ENCODE measurements at regions not wholly inside any gene's neighbourhood (a gene's known extent, or its start where the extent isn't known, plus 50 kb on each side); places are given as distances from the start of the nearest gene placed in this dataset.

DNA sequence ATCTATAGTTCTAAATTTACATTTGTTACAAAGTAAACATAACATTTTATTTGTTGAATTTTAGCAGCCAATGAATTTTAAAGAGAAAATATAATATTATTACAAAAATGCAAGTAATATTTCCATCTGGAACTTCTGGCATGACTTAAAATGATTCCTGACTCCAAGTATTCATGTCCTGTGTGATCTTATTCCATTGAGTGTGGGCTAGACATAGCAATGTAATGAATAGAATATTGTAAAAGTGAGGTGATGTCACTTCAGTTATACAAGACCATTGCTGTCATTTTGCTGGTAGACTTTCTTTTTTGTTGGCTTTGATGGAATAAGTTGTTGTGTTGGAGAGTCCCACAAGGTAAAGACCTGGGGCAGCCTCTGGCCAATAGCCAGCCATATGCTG, 912.2 kb upstream of the PIK3C3 start:
- no peaks in the 10 kb centered on the region for H3K36me3 ChIP-seq
- TF ChIP-seq, protein P1, sequence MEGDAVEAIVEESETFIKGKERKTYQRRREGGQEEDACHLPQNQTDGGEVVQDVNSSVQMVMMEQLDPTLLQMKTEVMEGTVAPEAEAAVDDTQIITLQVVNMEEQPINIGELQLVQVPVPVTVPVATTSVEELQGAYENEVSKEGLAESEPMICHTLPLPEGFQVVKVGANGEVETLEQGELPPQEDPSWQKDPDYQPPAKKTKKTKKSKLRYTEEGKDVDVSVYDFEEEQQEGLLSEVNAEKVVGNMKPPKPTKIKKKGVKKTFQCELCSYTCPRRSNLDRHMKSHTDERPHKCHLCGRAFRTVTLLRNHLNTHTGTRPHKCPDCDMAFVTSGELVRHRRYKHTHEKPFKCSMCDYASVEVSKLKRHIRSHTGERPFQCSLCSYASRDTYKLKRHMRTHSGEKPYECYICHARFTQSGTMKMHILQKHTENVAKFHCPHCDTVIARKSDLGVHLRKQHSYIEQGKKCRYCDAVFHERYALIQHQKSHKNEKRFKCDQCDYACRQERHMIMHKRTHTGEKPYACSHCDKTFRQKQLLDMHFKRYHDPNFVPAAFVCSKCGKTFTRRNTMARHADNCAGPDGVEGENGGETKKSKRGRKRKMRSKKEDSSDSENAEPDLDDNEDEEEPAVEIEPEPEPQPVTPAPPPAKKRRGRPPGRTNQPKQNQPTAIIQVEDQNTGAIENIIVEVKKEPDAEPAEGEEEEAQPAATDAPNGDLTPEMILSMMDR (IDR thresholded peaks at IDR 0.05 in 8 of 11, conservative IDR thresholded peaks at IDR 0.05 in 3 of 11) = no peak
- no peak for TF ChIP-seq POLR2A (IDR thresholded peaks at IDR 0.05)
- no peak for TF ChIP-seq POLR2AphosphoS5 (IDR thresholded peaks at IDR 0.05)
- intact Hi-C loops (cut with DNase I; ENCODE audit: low total_unique reads) = no loop called here
- H3K4me3 ChIP-seq = no peak overlapping the region
- H3K27ac ChIP-seq = no peak overlapping the region
- H3K27me3 ChIP-seq (replicated peaks in 1 of 7) = no peaks in the 10 kb centered on the region
- H3K9me3 ChIP-seq = peaks cover 0 to 19% (median 3%) of the 10 kb centered on the region in 8 donors
- H3K4me1 ChIP-seq = no peaks in the 10 kb centered on the region
- no peak for DNase-seq

DNA sequence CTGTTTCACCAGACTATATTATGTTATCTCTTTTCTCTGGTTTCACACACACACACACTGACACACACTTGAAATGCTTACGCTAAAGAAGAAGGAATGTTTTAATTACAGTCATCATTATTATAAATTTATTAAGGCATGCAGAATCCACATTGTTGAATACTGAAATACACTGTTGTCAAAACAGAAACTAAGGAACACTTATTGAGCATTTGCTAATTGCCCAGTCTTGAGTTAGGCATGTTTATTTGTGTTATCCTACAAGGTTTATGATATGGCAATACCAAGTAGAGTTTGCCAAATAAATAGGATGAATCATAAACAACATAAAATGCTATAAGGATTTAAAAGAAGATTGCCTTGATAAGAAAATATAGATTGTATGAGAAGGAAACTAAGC, 917.0 kb upstream of the PIK3C3 start:
- Histone ChIP-seq H3K27ac (no peak overlapping the region), H3K4me3 (no peak overlapping the region), H3K27me3 (replicated peaks in 1 of 7) (no peaks in the 10 kb centered on the region), H3K9me3 (peaks cover 0 to 23% (median 4%) of the 10 kb centered on the region in 8 donors), H3K4me1 (no peaks in the 10 kb centered on the region), H3K36me3 (no peaks in the 10 kb centered on the region)
- TF ChIP-seq, protein P1 (IDR thresholded peaks at IDR 0.05 in 8 of 11, conservative IDR thresholded peaks at IDR 0.05 in 3 of 11) = no peak
- TF ChIP-seq POLR2AphosphoS5 (IDR thresholded peaks at IDR 0.05) (no peak), POLR2A (IDR thresholded peaks at IDR 0.05) (no peak)
- DNase-seq = no peak
- intact Hi-C loops (cut with DNase I; ENCODE audit: low total_unique reads) = no loop called here
- 80 to 95% (median 85%) methylated on average over 1 of the region's 1 CpG for WGBS, 5 donors

DNA sequence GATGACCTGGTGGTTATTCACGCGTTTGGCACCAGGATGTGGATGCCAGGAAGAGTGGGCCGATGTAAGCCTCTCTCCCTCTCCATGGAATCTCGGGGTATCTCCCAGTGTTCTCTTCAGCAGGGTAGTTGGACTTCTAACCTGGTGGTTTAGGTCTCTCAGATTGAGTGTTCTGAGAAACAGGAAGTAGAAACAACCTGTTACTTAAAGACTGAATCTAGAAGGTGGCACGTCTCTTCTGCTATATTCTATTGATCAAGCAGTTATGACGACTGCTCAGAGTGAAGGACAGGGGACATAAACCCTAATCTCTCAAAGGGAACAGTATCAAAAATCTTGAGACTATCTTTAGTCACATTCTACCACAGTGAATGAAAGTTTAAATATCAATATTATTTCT, 918.7 kb upstream of the PIK3C3 start:
- H3K27me3 ChIP-seq (replicated peaks in 1 of 7) = no peaks in the 10 kb centered on the region
- H3K9me3 ChIP-seq = peaks cover 0 to 14% (median 4%) of the 10 kb centered on the region in 8 donors
- H3K36me3 ChIP-seq = no peaks in the 10 kb centered on the region
- TF ChIP-seq POLR2AphosphoS5 (IDR thresholded peaks at IDR 0.05) = no peak
- TF ChIP-seq POLR2A (IDR thresholded peaks at IDR 0.05) = no peak
- TF ChIP-seq, protein P1 (IDR thresholded peaks at IDR 0.05 in 8 of 11, conservative IDR thresholded peaks at IDR 0.05 in 3 of 11) = no peak
- H3K27ac ChIP-seq = no peak overlapping the region
- H3K4me3 ChIP-seq = no peak overlapping the region
- no peak for DNase-seq
- intact Hi-C loops (cut with DNase I; ENCODE audit: low total_unique reads) = no loop called here
- H3K4me1 ChIP-seq = no peaks in the 10 kb centered on the region
- 71 to 87% (median 78%) methylated on average over 6 of the region's 6 CpGs for WGBS, 5 donors

DNA sequence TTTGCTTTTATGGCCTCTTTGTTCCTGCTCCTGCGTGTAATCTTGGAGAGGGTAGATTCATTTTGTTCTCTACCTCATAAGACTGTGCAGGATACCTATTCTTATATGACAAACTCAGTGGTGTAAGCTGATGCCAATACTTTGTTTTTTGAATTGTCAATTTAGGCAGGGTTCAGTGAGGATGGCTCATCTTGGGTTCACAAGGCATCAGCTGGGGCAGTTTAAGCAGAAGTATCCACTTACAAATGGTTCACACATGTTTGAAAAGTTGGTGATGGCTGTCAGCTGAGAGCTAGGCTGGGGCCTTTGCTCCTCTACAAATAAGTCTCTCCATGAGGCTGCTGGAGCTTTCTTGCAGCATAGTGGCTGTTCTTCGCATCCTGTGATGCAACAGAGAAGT, 920.6 kb upstream of the PIK3C3 start:
- DNase-seq = no peak
- H3K9me3 ChIP-seq = peaks cover 0 to 11% (median 0%) of the 10 kb centered on the region in 8 donors
- no peak for TF ChIP-seq POLR2AphosphoS5 (IDR thresholded peaks at IDR 0.05)
- TF ChIP-seq, protein P1 (IDR thresholded peaks at IDR 0.05 in 8 of 11, conservative IDR thresholded peaks at IDR 0.05 in 3 of 11) = no peak

More for the DNA sequence above, 920.6 kb upstream of the PIK3C3 start:
- no peak overlapping the region for H3K4me3 ChIP-seq
- no peaks in the 10 kb centered on the region for H3K36me3 ChIP-seq
- intact Hi-C loops (cut with DNase I; ENCODE audit: low total_unique reads) = no loop called here
- 71 to 90% (median 75%) methylated on average over 2 of the region's 2 CpGs for WGBS, 5 donors
- H3K4me1 ChIP-seq = no peaks in the 10 kb centered on the region
- H3K27me3 ChIP-seq (replicated peaks in 1 of 7) = no peaks in the 10 kb centered on the region
- H3K27ac ChIP-seq = no peak overlapping the region
